DMS153 (cell line): ENCODE measurements at regions not wholly inside any gene's neighbourhood (a gene's known extent, or its start where the extent isn't known, plus 50 kb on each side); places are given as distances from the start of the nearest gene placed in this dataset.
"Not testable (repeated sequence)": the region's sequence is repeated elsewhere in the genome, so short reads cannot be mapped to it uniquely, and the experiment has no call there.

Source experiments
- DNase-seq: peaks from one replicate; lab custom pipeline; 2025; lab: John Stamatoyannopoulos, UW

- DNase-seq = no peak
Observed at GRCh38 chr6:141077355-141078333, 1055.1 kb upstream of the GJE1 start.

GRCh38 chr6:141057761-141058160, 1075.0 kb upstream of the GJE1 start:
- DNase-seq = no peak

GRCh38 chr6:141056945-141057625, 1075.6 kb upstream of the GJE1 start:
- no peak for DNase-seq

GRCh38 chr6:141050471-141050870, 1082.3 kb upstream of the GJE1 start:
- no peak for DNase-seq

GRCh38 chr6:141048451-141048850, 1084.3 kb upstream of the GJE1 start:
- DNase-seq = no peak

- not testable (repeated sequence) for DNase-seq
Observed at GRCh38 chr6:141046496-141046895, 1086.2 kb upstream of the GJE1 start.

GRCh38 chr6:141041596-141042087, 1091.1 kb upstream of the GJE1 start:
- no peak for DNase-seq

GRCh38 chr6:141035312-141036200, 1097.2 kb upstream of the GJE1 start:
- no peak for DNase-seq

- no peak for DNase-seq
Observed at GRCh38 chr6:141033101-141033500, 1099.6 kb upstream of the GJE1 start.

- DNase-seq = no peak
Observed at GRCh38 chr6:141029908-141030307, 1102.8 kb upstream of the GJE1 start.

GRCh38 chr6:141028791-141029280, 1103.9 kb upstream of the GJE1 start:
- no peak for DNase-seq

GRCh38 chr6:141026504-141026903, 1106.2 kb upstream of the GJE1 start:
- DNase-seq = no peak

- no peak for DNase-seq
Observed at GRCh38 chr6:141024526-141024925, 1108.2 kb upstream of the GJE1 start.

- DNase-seq = no peak
Observed at GRCh38 chr6:141017941-141018340, 1114.8 kb upstream of the GJE1 start.

GRCh38 chr6:141000917-141001316, 1131.8 kb upstream of the GJE1 start:
- DNase-seq = no peak

GRCh38 chr6:140993515-140993914, 1139.2 kb upstream of the GJE1 start:
- no peak for DNase-seq

GRCh38 chr6:140992678-140993077, 1140.0 kb upstream of the GJE1 start:
- DNase-seq = no peak

- peak; percentile 62 for DNase-seq
Observed at GRCh38 chr6:140988780-140989179, 1143.9 kb upstream of the GJE1 start.

GRCh38 chr6:140987364-140988155, 1145.2 kb upstream of the GJE1 start:
- peak; percentile 35 for DNase-seq

- DNase-seq = no peak
Observed at GRCh38 chr6:140985679-140986275, 1146.9 kb upstream of the GJE1 start.
